Progenitor cell of endocrine pancreas (in vitro differentiated cells): ENCODE measurements at regions not wholly inside any gene's neighbourhood (a gene's known extent, or its start where the extent isn't known, plus 50 kb on each side); places are given as distances from the start of the nearest gene placed in this dataset.
"Not testable (repeated sequence)": the region's sequence is repeated elsewhere in the genome, so short reads cannot be mapped to it uniquely, and the experiment has no call there.

ENCODE experiments used
- DNase-seq: peaks from one replicate; pipeline ENCODE4 v3.0.0; 2021; ENCODE audit warnings: low spot score; ENCODE audit not compliant: unreplicated experiment
- H3K27ac Mint-ChIP-seq: 2 replicates; pipeline ENCODE4 v1.8.0; 2021; ENCODE audit warnings: mild to moderate bottlenecking, moderate library complexity, mixed read lengths
- H3K27me3 Mint-ChIP-seq: 2 replicates; pipeline ENCODE4 v1.8.0; 2021; ENCODE audit warnings: mixed read lengths
- H3K36me3 Mint-ChIP-seq: 2 replicates; pipeline ENCODE4 v1.8.0; 2022; ENCODE audit warnings: mixed read lengths; ENCODE audit not compliant: insufficient read depth
- H3K4me1 Mint-ChIP-seq: 2 replicates; pipeline ENCODE4 v1.8.0; 2021; ENCODE audit warnings: low read depth, mixed read lengths
- H3K4me3 Mint-ChIP-seq: 2 replicates; pipeline ENCODE4 v1.8.0; 2021; ENCODE audit warnings: low read depth, mild to moderate bottlenecking, moderate library complexity, mixed read lengths
- H3K9me3 Mint-ChIP-seq: 2 replicates; pipeline ENCODE4 v1.8.0; 2021; ENCODE audit warnings: low read depth, mixed read lengths
- CTCF ChIP-seq: fragments of 200-600 bp; sonication (generic); IDR thresholded peaks from one replicate; pipeline ENCODE4 v1.5.0; 2021; ENCODE audit warnings: antibody characterized with exemption, mild to moderate bottlenecking; ENCODE audit not compliant: unreplicated experiment

- TF ChIP-seq CTCF, result no peak
- H3K4me3 Mint-ChIP-seq, result no peak overlapping the region
- H3K36me3 Mint-ChIP-seq, result no peaks in the 10 kb centered on the region
- no peaks in the 10 kb centered on the region for H3K9me3 Mint-ChIP-seq
- peaks cover 7% of the 10 kb centered on the region for H3K4me1 Mint-ChIP-seq
- H3K27me3 Mint-ChIP-seq, result peaks cover 3% of the 10 kb centered on the region
- no peak for DNase-seq
- H3K27ac Mint-ChIP-seq, result no peak overlapping the region
These were observed 120.1 kb downstream of the MFAP3L start for GRCh38 chr4:169906104-169906503.

GRCh38 chr4:169902658-169903345, 123.4 kb downstream of the MFAP3L start:
- Mint-ChIP-seq H3K9me3 (no peaks in the 10 kb centered on the region), H3K27me3 (peaks cover 3% of the 10 kb centered on the region), H3K4me3 (no peak overlapping the region), H3K36me3 (no peaks in the 10 kb centered on the region), H3K4me1 (no peaks in the 10 kb centered on the region), H3K27ac (no peak overlapping the region)
- TF ChIP-seq CTCF, result no peak
- no peak for DNase-seq

- Mint-ChIP-seq H3K4me1 (no peaks in the 10 kb centered on the region), H3K27ac (no peak overlapping the region), H3K27me3 (peaks cover 3% of the 10 kb centered on the region), H3K4me3 (no peak overlapping the region), H3K9me3 (no peaks in the 10 kb centered on the region), H3K36me3 (no peaks in the 10 kb centered on the region)
- no peak for DNase-seq
- TF ChIP-seq CTCF, result no peak
These were observed 125.9 kb downstream of the MFAP3L start for GRCh38 chr4:169900241-169900845.

GRCh38 chr4:169899295-169899694, 126.9 kb downstream of the MFAP3L start:
- Mint-ChIP-seq H3K36me3 (no peaks in the 10 kb centered on the region), H3K27me3 (peaks cover 3% of the 10 kb centered on the region), H3K4me1 (no peaks in the 10 kb centered on the region), H3K9me3 (no peaks in the 10 kb centered on the region), H3K27ac (no peak overlapping the region), H3K4me3 (no peak overlapping the region)
- no peak for TF ChIP-seq CTCF
- DNase-seq, result no peak

- Mint-ChIP-seq H3K4me3 (no peak overlapping the region), H3K36me3 (no peaks in the 10 kb centered on the region), H3K27ac (no peak overlapping the region), H3K27me3 (peaks cover 1% of the 10 kb centered on the region), H3K9me3 (no peaks in the 10 kb centered on the region), H3K4me1 (no peaks in the 10 kb centered on the region)
- no peak for TF ChIP-seq CTCF
- DNase-seq, result no peak
These were observed 128.1 kb downstream of the MFAP3L start for GRCh38 chr4:169898095-169898494.

- H3K27ac Mint-ChIP-seq, DNase-seq, H3K36me3 Mint-ChIP-seq, H3K4me1 Mint-ChIP-seq, H3K9me3 Mint-ChIP-seq, H3K4me3 Mint-ChIP-seq, H3K27me3 Mint-ChIP-seq: not testable (repeated sequence)
These were observed 131.4 kb downstream of the MFAP3L start for GRCh38 chr4:169894767-169895166.
